Stimulated activated CD8-positive, alpha-beta memory T cell treated with anti-CD3 and anti-CD28 coated beads, Interleukin-12 subunit alpha, Interleukin-12 subunit beta, amount 100 ng/mL, for 24 hours (primary cell): ENCODE measurements at regions not wholly inside any gene's neighbourhood (a gene's known extent, or its start where the extent isn't known, plus 50 kb on each side); places are given as distances from the start of the nearest gene placed in this dataset.
"Not testable (repeated sequence)": the region's sequence is repeated elsewhere in the genome, so short reads cannot be mapped to it uniquely, and the experiment has no call there.

Experiments
- DNase-seq: peaks from one replicate; pipeline ENCODE4 v3.0.0-alpha.2; 2020; ENCODE audit errors: extremely low read depth

DNA sequence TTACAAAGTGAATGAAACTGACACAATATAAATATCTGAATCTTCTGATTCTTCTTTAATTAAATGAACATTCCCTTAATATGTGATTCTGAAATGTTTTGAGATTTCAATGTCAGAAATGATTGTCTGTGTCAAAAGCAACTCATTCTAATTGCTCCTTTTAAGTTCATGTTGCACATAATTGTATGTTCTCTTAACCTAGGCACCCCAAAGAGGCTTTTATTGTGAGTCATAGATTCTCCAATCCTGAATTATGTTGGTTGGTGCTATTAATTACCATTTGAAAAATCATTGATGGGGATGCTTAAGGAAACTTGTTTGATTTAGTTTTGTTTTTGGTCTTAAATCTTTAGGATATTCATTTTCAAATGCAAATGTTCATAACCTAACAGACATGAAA lies 829.7 kb upstream of the CITED2 start:
- DNase-seq, result no peak

DNA sequence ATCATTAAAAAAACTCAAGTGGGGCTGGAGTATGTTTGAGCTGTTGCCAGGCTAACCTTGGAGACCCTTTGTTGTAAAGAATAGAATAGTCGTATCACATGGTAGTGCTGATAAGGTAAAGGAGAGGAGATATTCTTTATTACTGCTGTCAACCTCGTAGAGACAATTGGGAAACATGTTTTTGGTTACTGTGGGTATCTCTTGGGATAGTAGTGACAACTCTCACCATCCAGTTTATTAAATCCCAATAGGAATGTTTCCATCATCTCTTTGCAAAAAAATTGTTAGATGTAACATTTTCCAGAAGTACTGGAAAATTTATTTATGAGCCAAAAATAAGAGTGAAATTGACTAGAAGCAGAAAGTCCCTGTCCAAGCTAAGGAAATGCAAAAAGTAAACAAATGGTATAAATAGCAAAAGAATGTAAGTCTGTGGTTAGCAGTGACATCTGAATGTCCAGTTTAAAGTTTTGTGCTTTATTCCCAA lies 829.3 kb upstream of the CITED2 start:
- DNase-seq, result no peak

- DNase-seq, result no peak
Observed at GRCh38 chr6:140202964-140203515, 828.6 kb upstream of the CITED2 start.

- no peak for DNase-seq
Observed at GRCh38 chr6:140201787-140202458, 827.5 kb upstream of the CITED2 start.

DNA sequence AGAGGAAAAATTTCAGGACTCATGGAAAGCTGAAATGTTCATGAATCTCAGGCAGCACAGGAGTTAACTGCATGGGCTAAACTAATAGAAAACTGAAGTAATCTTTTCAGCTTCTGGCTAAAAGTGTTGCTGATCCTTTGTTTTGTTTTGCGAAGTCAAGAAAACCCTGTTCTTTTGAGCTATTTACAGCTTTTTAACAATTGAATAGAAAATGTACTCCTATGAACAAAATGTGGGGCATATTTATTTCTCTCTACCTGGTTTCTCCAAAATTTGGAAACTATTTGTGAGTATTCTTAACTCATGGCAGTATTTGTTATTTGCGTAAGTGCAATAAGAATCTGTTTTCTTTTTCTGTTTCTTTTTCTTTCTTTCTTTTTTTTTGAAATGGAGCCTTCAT lies 818.8 kb upstream of the CITED2 start:
- no peak for DNase-seq

GRCh38 chr6:140192018-140192417 lies 817.6 kb upstream of the CITED2 start:
- DNase-seq, result no peak

GRCh38 chr6:140189263-140189662 lies 814.8 kb upstream of the CITED2 start:
- not testable (repeated sequence) for DNase-seq

- DNase-seq, result no peak
Observed at GRCh38 chr6:140185991-140186390, 811.5 kb upstream of the CITED2 start.

GRCh38 chr6:140183881-140184280 lies 809.4 kb upstream of the CITED2 start:
- DNase-seq, result no peak

GRCh38 chr6:140182821-140183220 lies 808.4 kb upstream of the CITED2 start:
- DNase-seq, result no peak

DNA sequence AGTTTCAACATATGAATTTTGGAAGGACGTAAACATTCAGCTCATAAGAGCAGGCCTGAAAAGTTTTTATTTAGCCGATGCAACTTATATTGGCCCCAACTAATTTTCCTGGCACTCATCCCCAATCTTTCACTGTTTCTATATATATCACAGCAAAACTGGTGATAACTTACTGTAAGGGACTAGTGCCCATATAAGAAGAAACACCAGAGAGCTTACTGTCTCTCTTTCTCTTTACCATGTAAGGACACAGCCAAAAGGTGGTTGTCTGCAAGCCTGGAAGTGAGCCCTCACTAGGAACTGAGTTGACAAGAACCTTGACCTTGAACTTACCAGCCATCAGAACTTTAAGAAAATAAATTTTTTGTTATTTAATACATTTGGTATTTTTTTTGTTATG lies 807.4 kb upstream of the CITED2 start:
- no peak for DNase-seq

- DNase-seq, result no peak
Observed at GRCh38 chr6:140180306-140180705, 805.9 kb upstream of the CITED2 start.

DNA sequence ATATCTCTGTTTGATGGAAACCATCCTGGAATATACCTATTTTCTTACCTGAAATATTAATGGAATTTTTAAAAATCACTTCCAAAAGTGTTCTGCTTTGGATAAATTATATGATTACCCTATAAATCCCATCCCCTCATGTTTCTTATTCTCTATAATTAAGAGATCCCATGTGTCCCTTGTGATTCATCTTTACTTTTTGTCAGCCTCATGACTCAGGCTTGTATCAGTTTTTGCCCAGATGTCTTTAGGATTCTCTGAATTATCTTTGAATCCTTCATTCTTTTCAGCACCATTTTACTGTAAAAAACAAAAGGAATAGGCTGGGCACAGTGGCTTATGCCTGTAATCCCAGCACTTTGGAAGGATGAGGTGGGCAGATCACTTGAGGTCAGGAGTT lies 804.5 kb upstream of the CITED2 start:
- DNase-seq, result no peak

GRCh38 chr6:140178520-140178919 lies 804.1 kb upstream of the CITED2 start:
- DNase-seq, result no peak

DNA sequence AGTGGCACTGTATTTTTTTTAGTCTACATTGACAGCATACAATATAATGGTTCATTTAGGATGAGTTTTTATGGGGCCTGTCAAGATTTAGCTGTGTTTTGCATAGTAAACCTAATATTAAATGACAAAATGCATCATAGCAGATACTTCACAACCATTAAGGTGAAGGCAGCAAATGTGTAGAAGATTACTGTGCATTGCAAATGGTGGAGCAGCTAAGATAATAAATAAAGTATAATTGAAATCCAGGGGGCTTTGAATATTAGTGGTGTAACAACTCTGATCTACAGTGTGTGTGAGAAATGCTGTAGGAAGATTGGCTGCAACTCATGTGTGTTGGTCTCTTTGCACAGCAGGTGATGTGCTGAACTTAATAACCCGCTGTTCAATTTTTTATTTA lies 801.9 kb upstream of the CITED2 start:
- no peak for DNase-seq

- no peak for DNase-seq
Observed at GRCh38 chr6:140175486-140175885, 801.0 kb upstream of the CITED2 start.

DNA sequence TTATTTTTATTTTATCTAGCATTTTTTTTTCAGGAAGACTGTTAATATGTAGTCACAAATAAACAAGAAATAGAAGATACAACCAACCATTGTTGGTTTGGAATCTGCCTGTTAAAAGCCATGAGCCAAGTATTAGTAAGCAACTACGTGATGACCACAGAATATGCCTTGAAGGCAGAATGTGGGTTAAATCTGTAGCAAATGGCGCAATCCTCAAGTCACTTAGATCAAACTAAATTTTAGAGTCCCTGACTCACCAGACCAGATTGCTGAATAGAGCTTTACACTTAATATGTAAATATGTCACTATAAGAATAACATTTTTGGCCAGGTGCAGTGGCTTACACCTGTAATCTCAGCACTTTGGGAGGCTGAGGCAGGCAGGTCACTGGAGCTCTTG lies 800.1 kb upstream of the CITED2 start:
- DNase-seq, result no peak

- DNase-seq, result no peak
Observed at GRCh38 chr6:140168365-140168764, 793.9 kb upstream of the CITED2 start.

GRCh38 chr6:140160909-140161308 lies 786.5 kb upstream of the CITED2 start:
- DNase-seq, result no peak

- no peak for DNase-seq
Observed at GRCh38 chr6:140160494-140160893, 786.0 kb upstream of the CITED2 start.

DNA sequence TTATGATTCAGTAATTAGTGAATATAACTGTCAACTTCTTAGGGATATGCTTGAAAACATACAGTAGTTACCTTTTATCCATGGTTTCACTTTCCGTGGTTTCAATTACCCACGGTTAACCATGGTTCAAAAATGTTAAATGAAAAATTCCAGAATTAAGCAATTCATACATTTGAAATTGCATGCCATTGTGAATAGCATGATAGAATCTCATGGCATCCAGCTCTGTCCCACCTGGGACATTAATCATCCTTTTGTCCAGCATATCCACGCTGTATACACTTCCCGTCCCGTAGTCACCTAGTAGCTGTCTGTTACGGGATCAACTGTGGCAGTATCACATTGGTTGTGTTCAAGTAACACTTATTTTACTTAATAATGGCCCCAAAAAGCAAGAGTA lies 781.7 kb upstream of the CITED2 start:
- DNase-seq, result no peak

DNA sequence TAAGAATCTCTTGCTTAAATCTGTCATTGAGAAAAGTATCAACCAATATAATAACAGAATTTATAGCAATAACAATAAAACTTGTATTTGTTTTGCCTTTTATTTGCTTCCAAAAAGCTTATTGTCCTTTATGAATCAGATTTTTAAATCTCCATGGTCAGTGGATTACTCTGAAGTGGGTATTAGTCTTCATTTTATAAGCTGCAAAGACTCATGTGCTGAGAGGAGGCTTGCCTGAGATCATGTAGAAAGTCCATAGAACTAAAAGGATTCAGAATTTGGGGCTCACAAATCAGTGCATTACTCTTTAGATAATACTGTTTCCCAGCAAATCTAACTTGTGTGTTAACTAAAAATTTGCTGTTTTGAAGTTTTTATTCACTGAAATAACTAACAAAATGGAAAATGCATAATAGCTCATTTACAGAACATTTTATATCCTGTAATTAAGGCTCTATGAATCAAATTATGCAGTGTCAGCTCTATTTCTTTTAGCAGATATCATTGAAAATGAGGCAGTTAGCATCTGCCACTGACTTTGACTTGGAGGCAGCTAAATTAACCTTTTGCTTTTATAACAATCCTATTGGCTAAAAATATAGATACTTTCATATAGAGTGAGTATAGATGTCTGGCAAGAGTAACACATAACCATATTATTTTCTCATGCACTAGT lies 781.1 kb upstream of the CITED2 start:
- no peak for DNase-seq

DNA sequence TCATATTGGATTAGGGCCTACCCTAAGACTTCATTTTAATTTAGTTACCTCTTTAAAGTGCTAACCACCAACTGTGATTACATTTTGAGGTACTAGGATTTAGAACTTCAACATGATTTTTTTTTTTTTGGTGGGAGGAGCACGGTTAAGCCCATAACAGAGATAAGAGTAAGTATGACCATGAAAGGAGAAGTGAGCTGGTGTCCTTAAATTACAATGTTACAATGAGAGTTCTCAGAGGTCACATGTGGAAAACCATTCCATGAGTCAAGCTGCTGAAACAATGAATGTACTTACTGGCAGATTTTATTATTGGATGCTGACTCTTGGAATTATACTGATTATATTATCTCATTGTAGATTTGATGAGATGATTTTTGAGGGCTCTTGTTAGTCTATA lies 779.3 kb upstream of the CITED2 start:
- DNase-seq, result no peak
